HUES6 (cell line): ENCODE measurements at regions not wholly inside any gene's neighbourhood (a gene's known extent, or its start where the extent isn't known, plus 50 kb on each side); places are given as distances from the start of the nearest gene placed in this dataset.
"Not testable (repeated sequence)": the region's sequence is repeated elsewhere in the genome, so short reads cannot be mapped to it uniquely, and the experiment has no call there.

Source experiments
- H3K27ac ChIP-seq: 2 replicates; pipeline ENCODE4 v1.7.0; 2013; ENCODE audit warnings: low read depth, mild to moderate bottlenecking, low read length, inconsistent platforms
- H3K27me3 ChIP-seq: 2 replicates; pipeline ENCODE4 v1.6.1; 2013; ENCODE audit warnings: low read length; ENCODE audit not compliant: control insufficient read depth, insufficient read depth
- H3K36me3 ChIP-seq: 2 replicates; pipeline ENCODE4 v1.6.1; 2013; ENCODE audit warnings: low read length; ENCODE audit not compliant: control insufficient read depth, insufficient read depth
- H3K4me1 ChIP-seq: 2 replicates; pipeline ENCODE4 v1.6.1; 2013; ENCODE audit warnings: low read length; ENCODE audit not compliant: control insufficient read depth, insufficient read depth
- H3K4me3 ChIP-seq: 2 replicates; pipeline ENCODE4 v1.5.1; 2013; ENCODE audit warnings: low read depth, low read length
- H3K9ac ChIP-seq: one replicate; pipeline ENCODE4 v1.6.1; 2013; ENCODE audit warnings: mild to moderate bottlenecking, low read length
- H3K9me3 ChIP-seq: 2 replicates; pipeline ENCODE4 v1.6.1; 2013; ENCODE audit warnings: low read depth, low read length; ENCODE audit not compliant: control insufficient read depth, insufficient read depth

DNA sequence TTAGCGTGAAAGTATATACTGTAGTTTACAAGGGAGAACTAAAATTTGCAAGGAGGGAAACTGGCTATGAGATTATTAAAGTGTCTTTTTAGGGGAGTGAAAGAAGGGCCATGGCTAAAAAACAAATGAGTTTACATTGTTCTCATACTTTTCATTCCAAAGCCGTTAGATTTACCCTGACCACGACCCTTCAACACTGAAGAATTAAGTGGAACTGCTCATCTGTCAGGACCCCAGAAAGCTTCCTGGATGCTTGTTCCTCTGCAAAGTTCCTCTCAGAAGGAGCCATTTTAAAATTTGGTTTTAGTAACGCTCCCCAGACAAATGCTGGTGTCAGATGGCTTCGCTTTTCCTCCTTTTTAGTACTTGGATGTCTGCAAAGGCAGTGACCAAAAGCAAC, 82.7 kb upstream of the ZBTB18 start:
- Histone ChIP-seq H3K9me3 (no peaks in the 10 kb centered on the region), H3K36me3 (no peaks in the 10 kb centered on the region), H3K4me3 (no peak overlapping the region), H3K27me3 (no peaks in the 10 kb centered on the region), H3K9ac (no peak overlapping the region), H3K27ac (no peak overlapping the region), H3K4me1 (peaks cover 12% of the 10 kb centered on the region)

DNA sequence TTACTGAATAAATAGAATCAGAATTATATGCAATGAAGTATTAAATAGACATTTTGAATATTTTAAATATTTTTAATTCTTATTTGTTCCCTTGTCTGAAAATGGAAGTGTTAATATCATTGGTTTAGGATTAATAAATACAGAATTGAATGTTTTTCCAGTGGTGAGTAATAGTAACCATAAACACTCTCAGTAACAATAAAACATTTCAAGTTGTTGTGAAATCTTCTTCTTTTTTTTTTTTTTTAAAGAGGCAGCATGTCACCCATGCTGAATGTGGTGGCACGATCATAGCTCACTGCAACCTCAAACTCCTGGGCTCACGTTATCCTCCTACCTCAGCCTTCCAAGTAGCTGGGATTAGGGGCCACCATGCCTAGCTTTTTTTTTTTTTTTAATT, 86.2 kb upstream of the ZBTB18 start:
- H3K27me3 ChIP-seq: no peaks in the 10 kb centered on the region
- no peak overlapping the region for H3K27ac ChIP-seq
- H3K9me3 ChIP-seq: no peaks in the 10 kb centered on the region
- no peak overlapping the region for H3K4me3 ChIP-seq
- peaks cover 17% of the 10 kb centered on the region for H3K4me1 ChIP-seq
- no peak overlapping the region for H3K9ac ChIP-seq
- no peaks in the 10 kb centered on the region for H3K36me3 ChIP-seq

DNA sequence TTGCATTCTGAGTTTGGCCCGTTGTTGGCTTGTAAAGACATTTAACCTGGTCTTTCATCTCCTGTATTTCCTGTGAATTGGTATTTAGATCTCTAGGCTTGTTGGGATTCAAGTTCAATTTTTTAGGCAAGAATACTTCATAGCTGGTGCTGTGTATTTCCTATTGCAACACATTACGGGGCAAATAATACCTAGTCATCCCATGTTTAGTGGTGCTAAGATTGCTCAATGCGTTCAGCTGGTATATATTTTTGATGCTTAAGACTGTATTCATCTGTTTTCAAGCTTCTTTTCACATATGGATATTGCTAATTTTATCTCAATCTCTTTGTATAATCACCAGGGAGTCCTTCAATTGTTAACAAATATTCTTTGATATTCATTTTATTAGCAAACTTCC, 87.5 kb upstream of the ZBTB18 start:
- H3K4me3 ChIP-seq: no peak overlapping the region
- H3K36me3 ChIP-seq: no peaks in the 10 kb centered on the region
- H3K27me3 ChIP-seq: no peaks in the 10 kb centered on the region

DNA sequence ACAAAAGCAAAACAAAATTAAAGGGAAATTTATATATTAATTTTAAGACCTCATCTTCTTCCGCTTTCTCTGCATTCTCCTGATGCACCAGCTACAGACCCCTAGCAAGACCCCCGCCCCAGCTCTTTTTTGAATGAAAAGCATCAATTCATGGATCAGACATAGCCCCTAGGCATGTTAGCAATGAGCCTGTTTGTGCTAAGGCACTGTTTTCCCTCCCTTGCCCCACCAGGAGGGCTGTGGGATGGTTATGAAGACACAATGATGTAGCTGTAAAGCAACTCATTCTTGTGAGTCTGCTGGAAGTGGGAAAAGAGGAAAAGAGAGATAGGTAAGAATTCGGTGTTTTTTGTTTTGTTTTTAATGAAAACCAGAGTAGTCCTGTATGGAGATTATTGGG, 88.5 kb upstream of the ZBTB18 start:
- H3K9ac ChIP-seq: no peak overlapping the region
- peaks cover 6% of the 10 kb centered on the region for H3K4me1 ChIP-seq
- H3K4me3 ChIP-seq: no peak overlapping the region
- no peaks in the 10 kb centered on the region for H3K36me3 ChIP-seq
- H3K27ac ChIP-seq: no peak overlapping the region
- H3K27me3 ChIP-seq: no peaks in the 10 kb centered on the region
- no peaks in the 10 kb centered on the region for H3K9me3 ChIP-seq

More for the DNA sequence above, 87.5 kb upstream of the ZBTB18 start:
- H3K27ac ChIP-seq: no peak overlapping the region
- H3K9ac ChIP-seq: no peak overlapping the region
- H3K9me3 ChIP-seq: no peaks in the 10 kb centered on the region
- H3K4me1 ChIP-seq: peaks cover 14% of the 10 kb centered on the region

DNA sequence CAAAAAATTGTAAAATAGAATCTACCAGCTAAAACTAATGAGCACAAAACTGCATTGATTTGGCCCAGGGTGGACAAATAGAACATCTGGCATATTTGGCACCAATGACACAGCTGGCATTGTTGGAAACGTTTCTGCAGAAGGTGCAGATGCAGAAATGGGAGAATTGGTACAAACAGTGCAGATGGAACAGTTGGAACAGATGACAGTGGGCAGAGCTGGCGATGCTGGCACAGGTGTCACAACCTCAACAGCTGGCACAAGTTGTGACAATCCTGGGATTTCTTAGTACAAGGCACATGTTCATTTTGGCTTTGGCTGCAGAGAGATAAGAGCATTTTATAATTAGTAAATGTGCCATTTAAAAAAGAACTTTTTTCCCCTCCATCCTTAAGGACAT, 91.1 kb upstream of the ZBTB18 start:
- Histone ChIP-seq H3K9me3 (no peaks in the 10 kb centered on the region), H3K4me3 (no peak overlapping the region), H3K36me3 (no peaks in the 10 kb centered on the region), H3K4me1 (peaks cover 6% of the 10 kb centered on the region), H3K27ac (no peak overlapping the region), H3K27me3 (no peaks in the 10 kb centered on the region), H3K9ac (no peak overlapping the region)

DNA sequence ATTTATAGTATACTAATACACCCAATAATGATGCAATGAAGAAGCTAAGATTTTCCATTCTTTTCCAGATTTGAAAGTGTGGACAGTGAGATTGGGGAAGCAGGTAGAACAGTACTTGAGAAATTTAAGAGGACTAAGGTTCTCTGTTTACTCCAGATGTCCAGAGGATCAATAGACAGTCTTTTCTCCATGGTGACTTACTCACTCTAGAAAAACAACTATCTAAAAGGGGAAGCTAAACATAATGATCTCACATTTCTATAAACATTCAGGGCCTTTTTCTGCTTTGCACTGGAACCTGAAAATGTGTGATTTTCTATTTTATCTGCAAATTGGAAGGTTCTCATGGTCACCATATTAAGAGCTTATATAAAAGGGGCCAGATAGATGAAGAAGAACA, 93.9 kb upstream of the ZBTB18 start:
- H3K27me3 ChIP-seq: no peaks in the 10 kb centered on the region
- H3K4me3 ChIP-seq: no peak overlapping the region
- no peaks in the 10 kb centered on the region; the same call in 1 of the 2 replicates for H3K4me1 ChIP-seq
- H3K36me3 ChIP-seq: no peaks in the 10 kb centered on the region
- H3K9me3 ChIP-seq: no peaks in the 10 kb centered on the region
- H3K9ac ChIP-seq: no peak overlapping the region
- no peak overlapping the region for H3K27ac ChIP-seq

DNA sequence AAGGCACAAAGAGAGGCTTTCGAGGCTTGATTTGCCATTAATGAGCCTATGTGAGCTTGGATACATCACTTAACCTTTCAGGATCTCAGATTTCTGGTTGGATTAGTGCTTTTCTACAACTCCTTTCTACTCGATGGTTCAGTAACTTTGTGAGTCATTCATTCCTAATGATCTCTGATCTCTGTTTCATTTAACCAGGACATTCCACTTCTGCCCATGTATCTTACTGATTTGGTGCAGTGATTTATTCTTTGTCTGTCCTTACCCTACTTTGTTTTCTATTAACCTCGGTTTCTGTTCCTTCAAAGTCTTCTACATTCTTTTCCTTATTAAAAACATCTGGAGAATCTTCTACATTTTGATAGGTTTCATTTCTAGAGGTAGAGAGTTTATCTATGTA, 94.6 kb upstream of the ZBTB18 start:
- H3K9me3 ChIP-seq: no peaks in the 10 kb centered on the region
- no peak overlapping the region for H3K27ac ChIP-seq
- H3K36me3 ChIP-seq: no peaks in the 10 kb centered on the region
- H3K9ac ChIP-seq: no peak overlapping the region
- no peak overlapping the region for H3K4me3 ChIP-seq
- H3K27me3 ChIP-seq: no peaks in the 10 kb centered on the region
- H3K4me1 ChIP-seq: no peaks in the 10 kb centered on the region; the same call in 1 of the 2 replicates

DNA sequence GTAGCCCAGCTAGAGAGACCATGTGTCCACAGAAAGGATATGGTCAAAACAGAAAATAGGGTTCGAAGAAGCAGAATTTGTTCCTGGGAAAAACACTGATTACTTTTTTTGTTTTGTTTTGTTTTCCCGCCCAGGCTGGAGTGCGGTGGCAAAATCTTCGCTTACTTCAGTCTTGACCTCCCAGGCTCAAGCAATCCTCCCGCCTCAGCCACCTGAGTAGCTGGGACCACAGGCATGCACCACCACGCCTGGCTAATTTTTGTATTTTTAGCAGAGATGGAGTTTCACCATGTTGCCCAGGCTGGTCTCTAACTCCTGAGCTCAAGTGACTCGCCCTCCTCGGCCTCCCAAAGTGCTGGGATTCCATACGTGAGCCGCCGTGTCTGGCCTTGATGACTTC, 99.9 kb upstream of the ZBTB18 start:
- not testable (repeated sequence) for H3K9me3 ChIP-seq, H3K27ac ChIP-seq, H3K4me3 ChIP-seq, H3K9ac ChIP-seq, H3K36me3 ChIP-seq, H3K4me1 ChIP-seq, H3K27me3 ChIP-seq

DNA sequence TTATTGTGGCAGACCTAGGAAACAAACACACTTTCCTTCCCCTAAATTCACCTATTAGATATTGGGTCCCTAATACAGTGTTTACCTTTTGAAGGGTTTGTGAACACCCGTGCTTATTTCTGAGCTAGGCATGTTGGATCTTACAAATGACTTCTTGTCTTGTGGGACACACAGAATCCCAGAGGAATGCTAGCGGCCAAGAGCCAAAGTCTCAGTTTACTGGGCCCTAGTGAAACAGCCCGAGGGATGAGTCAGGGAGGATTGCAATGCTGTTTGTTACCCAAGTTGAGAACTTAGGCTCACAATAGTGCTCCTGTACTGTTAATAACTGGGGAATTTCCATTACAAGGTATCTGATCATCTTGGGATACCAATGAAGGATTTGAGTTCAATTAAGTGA, 100.1 kb upstream of the AKT3 start:
- peaks cover 5% of the 10 kb centered on the region; the same call in 1 of the 2 replicates for H3K4me1 ChIP-seq
- H3K9ac ChIP-seq: no peak overlapping the region
- H3K4me3 ChIP-seq: no peak overlapping the region
- no peaks in the 10 kb centered on the region for H3K36me3 ChIP-seq
- no peak overlapping the region for H3K27ac ChIP-seq
- peaks cover 15% of the 10 kb centered on the region; the same call in 1 of the 2 replicates for H3K27me3 ChIP-seq
- H3K9me3 ChIP-seq: no peaks in the 10 kb centered on the region

DNA sequence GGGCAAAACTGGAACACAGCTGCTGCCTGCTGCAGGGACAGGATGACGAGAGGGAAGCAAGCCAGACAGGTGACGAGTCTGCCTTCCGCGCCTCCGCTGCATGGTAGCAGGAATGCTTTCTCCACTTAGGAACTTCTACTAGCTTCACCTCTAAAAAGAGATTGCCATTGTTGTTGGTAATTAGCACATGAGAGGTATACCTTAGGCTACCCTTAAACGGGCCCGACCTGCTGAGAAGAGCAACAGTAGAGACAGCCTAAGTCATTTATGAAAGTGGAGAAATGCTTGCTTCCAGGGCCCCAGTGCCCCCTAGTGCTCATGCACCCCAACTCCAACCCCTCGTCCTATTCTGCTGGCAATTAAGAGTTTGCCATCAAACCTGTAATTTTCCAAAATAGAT, 96.9 kb upstream of the AKT3 start:
- no peaks in the 10 kb centered on the region for H3K9me3 ChIP-seq
- H3K9ac ChIP-seq: no peak overlapping the region
- H3K4me3 ChIP-seq: no peak overlapping the region
- peaks cover 5% of the 10 kb centered on the region; the same call in 1 of the 2 replicates for H3K4me1 ChIP-seq
- H3K27ac ChIP-seq: no peak overlapping the region
- peaks cover 15% of the 10 kb centered on the region; the same call in 1 of the 2 replicates for H3K27me3 ChIP-seq
- no peaks in the 10 kb centered on the region for H3K36me3 ChIP-seq

DNA sequence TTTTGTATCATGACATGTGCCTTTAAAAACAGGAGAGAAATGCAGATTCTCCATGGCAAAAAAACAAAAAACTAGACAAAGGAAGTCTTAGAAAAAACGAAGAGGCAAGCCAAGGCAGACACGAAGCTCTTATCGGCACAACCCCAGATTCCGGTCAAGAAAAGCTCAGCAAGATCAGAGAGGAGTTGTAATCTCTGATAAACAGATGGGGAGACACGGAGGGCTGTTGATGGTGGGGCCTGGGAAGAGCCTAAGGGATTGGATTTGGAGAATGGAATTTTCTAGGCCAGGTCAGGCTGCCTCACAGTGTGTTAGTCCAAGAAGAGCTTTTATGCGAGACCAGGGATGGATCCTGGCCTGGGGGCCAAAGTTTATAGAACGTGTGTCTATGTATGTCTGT, 96.2 kb upstream of the AKT3 start:
- H3K27ac ChIP-seq: no peak overlapping the region
- H3K4me3 ChIP-seq: no peak overlapping the region
- no peaks in the 10 kb centered on the region for H3K36me3 ChIP-seq
- peaks cover 15% of the 10 kb centered on the region; the same call in 1 of the 2 replicates for H3K27me3 ChIP-seq
- no peak overlapping the region for H3K9ac ChIP-seq
- H3K4me1 ChIP-seq: peaks cover 5% of the 10 kb centered on the region; the same call in 1 of the 2 replicates
- no peaks in the 10 kb centered on the region for H3K9me3 ChIP-seq

DNA sequence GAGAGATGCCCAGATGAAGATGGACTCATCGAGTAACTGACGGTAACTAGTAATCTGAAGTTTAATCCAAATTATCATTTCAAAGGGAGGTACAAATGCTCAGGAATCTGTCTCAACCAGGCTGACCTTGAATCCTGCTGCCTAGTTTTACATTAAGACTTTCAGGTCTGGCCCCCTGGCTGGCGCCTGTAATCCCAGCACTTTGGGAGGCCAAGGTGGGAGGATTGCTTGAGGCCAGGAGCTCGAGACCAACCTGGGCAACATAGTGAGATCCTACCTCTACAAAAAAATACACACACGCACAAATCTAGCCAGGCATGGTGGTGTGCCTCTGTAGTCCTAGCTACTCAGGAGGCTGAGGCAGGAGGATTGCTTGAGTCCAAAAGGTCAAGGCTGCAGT, 95.7 kb upstream of the AKT3 start:
- no peak overlapping the region for H3K27ac ChIP-seq
- H3K4me3 ChIP-seq: no peak overlapping the region
- H3K27me3 ChIP-seq: peaks cover 15% of the 10 kb centered on the region; the same call in 1 of the 2 replicates

More for the DNA sequence above, 95.7 kb upstream of the AKT3 start:
- peaks cover 5% of the 10 kb centered on the region; the same call in 1 of the 2 replicates for H3K4me1 ChIP-seq
- no peaks in the 10 kb centered on the region for H3K9me3 ChIP-seq
- no peaks in the 10 kb centered on the region for H3K36me3 ChIP-seq
- no peak overlapping the region for H3K9ac ChIP-seq
